ENCODE measurements at regions not wholly inside any gene's neighbourhood (a gene's known extent, or its start where the extent isn't known, plus 50 kb on each side); places are given as distances from the start of the nearest gene placed in this dataset.

DNA sequence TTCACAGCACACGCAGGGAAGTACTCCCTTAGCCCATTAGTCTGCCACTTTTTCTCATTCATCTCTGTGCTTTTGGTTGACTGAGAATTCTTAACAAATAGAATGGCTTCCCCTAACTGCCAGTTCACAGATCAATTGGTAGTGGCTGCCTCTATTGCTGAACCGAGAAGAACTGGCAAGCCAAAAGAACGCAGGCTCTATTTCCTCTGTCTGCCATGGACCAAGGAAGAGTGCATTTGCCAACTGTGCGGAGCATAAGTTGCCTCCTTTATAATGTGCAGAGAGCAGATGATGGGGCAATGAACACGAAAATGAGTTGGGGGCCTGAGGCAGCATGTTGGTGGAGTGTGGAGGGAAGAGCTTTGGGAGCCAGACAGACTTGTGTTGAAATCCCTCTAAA, 483.1 kb upstream of the CAMK1G start:
- TF ChIP-seq, protein P1, sequence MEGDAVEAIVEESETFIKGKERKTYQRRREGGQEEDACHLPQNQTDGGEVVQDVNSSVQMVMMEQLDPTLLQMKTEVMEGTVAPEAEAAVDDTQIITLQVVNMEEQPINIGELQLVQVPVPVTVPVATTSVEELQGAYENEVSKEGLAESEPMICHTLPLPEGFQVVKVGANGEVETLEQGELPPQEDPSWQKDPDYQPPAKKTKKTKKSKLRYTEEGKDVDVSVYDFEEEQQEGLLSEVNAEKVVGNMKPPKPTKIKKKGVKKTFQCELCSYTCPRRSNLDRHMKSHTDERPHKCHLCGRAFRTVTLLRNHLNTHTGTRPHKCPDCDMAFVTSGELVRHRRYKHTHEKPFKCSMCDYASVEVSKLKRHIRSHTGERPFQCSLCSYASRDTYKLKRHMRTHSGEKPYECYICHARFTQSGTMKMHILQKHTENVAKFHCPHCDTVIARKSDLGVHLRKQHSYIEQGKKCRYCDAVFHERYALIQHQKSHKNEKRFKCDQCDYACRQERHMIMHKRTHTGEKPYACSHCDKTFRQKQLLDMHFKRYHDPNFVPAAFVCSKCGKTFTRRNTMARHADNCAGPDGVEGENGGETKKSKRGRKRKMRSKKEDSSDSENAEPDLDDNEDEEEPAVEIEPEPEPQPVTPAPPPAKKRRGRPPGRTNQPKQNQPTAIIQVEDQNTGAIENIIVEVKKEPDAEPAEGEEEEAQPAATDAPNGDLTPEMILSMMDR (IDR thresholded peaks at IDR 0.05; ENCODE audit: insufficient read depth, low read length, poor library complexity, severe bottlenecking): no peak
- TF ChIP-seq EZH2phosphoT487 (conservative IDR thresholded peaks at IDR 0.05; ENCODE audit: low read length): no peak

Measured in SU-DHL-6 (cell line).